Mesothelial cell of epicardium (in vitro differentiated cells): ENCODE measurements at regions not wholly inside any gene's neighbourhood (a gene's known extent, or its start where the extent isn't known, plus 50 kb on each side); places are given as distances from the start of the nearest gene placed in this dataset.

Experiments
- DNase-seq, 2 experiments: peaks; one replicate each; pipeline ENCODE4 v3.0.0; 2021; ENCODE audit warnings: low spot score in 2 of 2; ENCODE audit not compliant: unreplicated experiment in 2 of 2
- H3K27ac Mint-ChIP-seq: 2 replicates; pipeline ENCODE4 v1.8.0; 2021; ENCODE audit warnings: mixed read lengths
- H3K27me3 Mint-ChIP-seq: 2 replicates; pipeline ENCODE4 v1.8.0; 2021; ENCODE audit warnings: low read depth, mixed read lengths
- H3K36me3 Mint-ChIP-seq: 2 replicates; pipeline ENCODE4 v1.8.0; 2021; ENCODE audit warnings: mixed read lengths
- H3K4me1 Mint-ChIP-seq: 2 replicates; pipeline ENCODE4 v1.8.0; 2021; ENCODE audit warnings: mixed read lengths
- H3K4me3 Mint-ChIP-seq: 2 replicates; pipeline ENCODE4 v1.8.0; 2021; ENCODE audit warnings: mild to moderate bottlenecking, moderate library complexity, mixed read lengths
- H3K9me3 Mint-ChIP-seq: 2 replicates; pipeline ENCODE4 v1.8.0; 2021; ENCODE audit warnings: mixed read lengths
- CTCF ChIP-seq: fragments of 200-600 bp; sonication (generic); IDR thresholded peaks from one replicate; pipeline ENCODE4 v1.5.0; 2021; ENCODE audit warnings: antibody characterized with exemption; ENCODE audit not compliant: unreplicated experiment

- Mint-ChIP-seq H3K27ac (no peak overlapping the region), H3K4me1 (no peaks in the 10 kb centered on the region), H3K9me3 (no peaks in the 10 kb centered on the region), H3K27me3 (peaks cover 3% of the 10 kb centered on the region), H3K4me3 (no peak overlapping the region), H3K36me3 (no peaks in the 10 kb centered on the region)
- TF ChIP-seq CTCF, result no peak
- DNase-seq, result no peak
Measured at GRCh38 chr11:31926816-31927528, 115.8 kb upstream of the PAX6 start.

GRCh38 chr11:31926106-31926505 lies 115.0 kb upstream of the PAX6 start:
- no peak overlapping the region for H3K27ac Mint-ChIP-seq
- no peak for DNase-seq
- H3K36me3 Mint-ChIP-seq, result no peaks in the 10 kb centered on the region
- TF ChIP-seq CTCF, result no peak
- H3K9me3 Mint-ChIP-seq, result no peaks in the 10 kb centered on the region
- H3K4me1 Mint-ChIP-seq, result no peaks in the 10 kb centered on the region
- no peak overlapping the region for H3K4me3 Mint-ChIP-seq
- peaks cover 3% of the 10 kb centered on the region for H3K27me3 Mint-ChIP-seq

- H3K9me3 Mint-ChIP-seq, result no peaks in the 10 kb centered on the region
- no peaks in the 10 kb centered on the region for H3K4me1 Mint-ChIP-seq
- H3K27ac Mint-ChIP-seq, result no peak overlapping the region
- no peaks in the 10 kb centered on the region for H3K27me3 Mint-ChIP-seq
- TF ChIP-seq CTCF, result no peak
- H3K36me3 Mint-ChIP-seq, result no peaks in the 10 kb centered on the region
- H3K4me3 Mint-ChIP-seq, result no peak overlapping the region
- no peak for DNase-seq
Measured at GRCh38 chr11:31922450-31922849, 111.3 kb upstream of the PAX6 start.

- no peak for TF ChIP-seq CTCF
- H3K27me3 Mint-ChIP-seq, result no peaks in the 10 kb centered on the region
- H3K4me1 Mint-ChIP-seq, result no peaks in the 10 kb centered on the region
- no peak for DNase-seq
- H3K36me3 Mint-ChIP-seq, result no peaks in the 10 kb centered on the region
- no peaks in the 10 kb centered on the region for H3K9me3 Mint-ChIP-seq
- no peak overlapping the region for H3K27ac Mint-ChIP-seq
- H3K4me3 Mint-ChIP-seq, result no peak overlapping the region
Measured at GRCh38 chr11:31921081-31921480, 110.0 kb upstream of the PAX6 start.

- peaks cover 5% of the 10 kb centered on the region for H3K27me3 Mint-ChIP-seq
- no peak for DNase-seq
- TF ChIP-seq CTCF, result no peak
- no peak overlapping the region for H3K27ac Mint-ChIP-seq
- H3K36me3 Mint-ChIP-seq, result no peaks in the 10 kb centered on the region
- H3K4me3 Mint-ChIP-seq, result no peak overlapping the region
- no peaks in the 10 kb centered on the region for H3K4me1 Mint-ChIP-seq
- H3K9me3 Mint-ChIP-seq, result no peaks in the 10 kb centered on the region
Measured at GRCh38 chr11:31919175-31919574, 108.1 kb upstream of the PAX6 start.

- no peaks in the 10 kb centered on the region for H3K36me3 Mint-ChIP-seq
- H3K27ac Mint-ChIP-seq, result no peak overlapping the region
- no peak overlapping the region for H3K4me3 Mint-ChIP-seq
- no peak for DNase-seq
- H3K4me1 Mint-ChIP-seq, result no peaks in the 10 kb centered on the region
- no peaks in the 10 kb centered on the region for H3K9me3 Mint-ChIP-seq
- TF ChIP-seq CTCF, result no peak
- H3K27me3 Mint-ChIP-seq, result peaks cover 22% of the 10 kb centered on the region
Measured at GRCh38 chr11:31915867-31916266, 104.7 kb upstream of the PAX6 start.
